Midbrain (tissue), 1 donor: ENCODE measurements at regions not wholly inside any gene's neighbourhood (a gene's known extent, or its start where the extent isn't known, plus 50 kb on each side); places are given as distances from the start of the nearest gene placed in this dataset.

Source experiments
- DNase-seq: peaks from one replicate; lab custom pipeline; 2025; lab: John Stamatoyannopoulos, UW

GRCh38 chr2:33897741-33898140, 298.6 kb upstream of the FAM98A start:
- DNase-seq, result no peak

DNA sequence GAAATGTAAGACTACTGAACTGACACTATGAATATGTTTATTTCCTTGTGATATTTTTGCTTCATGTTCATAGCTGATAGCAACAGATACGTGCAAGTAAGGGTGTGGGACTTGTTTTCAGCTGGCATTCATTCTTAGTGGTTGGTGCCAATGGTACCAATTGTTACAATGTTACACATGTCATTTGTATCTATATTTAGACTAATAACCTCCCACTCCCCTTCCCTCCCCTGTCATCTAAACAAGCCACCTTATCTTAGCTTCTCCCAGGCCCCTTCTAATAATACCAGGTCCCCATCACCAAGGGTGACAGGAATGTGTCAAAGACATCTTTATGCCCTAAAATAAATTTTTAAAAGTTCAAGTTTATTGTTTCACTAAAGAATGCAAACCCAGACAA, 294.7 kb upstream of the FAM98A start:
- no peak for DNase-seq

GRCh38 chr2:33891616-33892015, 292.5 kb upstream of the FAM98A start:
- no peak for DNase-seq

GRCh38 chr2:33890686-33891085, 291.6 kb upstream of the FAM98A start:
- DNase-seq, result no peak

- DNase-seq, result no peak
Measured at GRCh38 chr2:33877348-33878016, 278.4 kb upstream of the FAM98A start.

DNA sequence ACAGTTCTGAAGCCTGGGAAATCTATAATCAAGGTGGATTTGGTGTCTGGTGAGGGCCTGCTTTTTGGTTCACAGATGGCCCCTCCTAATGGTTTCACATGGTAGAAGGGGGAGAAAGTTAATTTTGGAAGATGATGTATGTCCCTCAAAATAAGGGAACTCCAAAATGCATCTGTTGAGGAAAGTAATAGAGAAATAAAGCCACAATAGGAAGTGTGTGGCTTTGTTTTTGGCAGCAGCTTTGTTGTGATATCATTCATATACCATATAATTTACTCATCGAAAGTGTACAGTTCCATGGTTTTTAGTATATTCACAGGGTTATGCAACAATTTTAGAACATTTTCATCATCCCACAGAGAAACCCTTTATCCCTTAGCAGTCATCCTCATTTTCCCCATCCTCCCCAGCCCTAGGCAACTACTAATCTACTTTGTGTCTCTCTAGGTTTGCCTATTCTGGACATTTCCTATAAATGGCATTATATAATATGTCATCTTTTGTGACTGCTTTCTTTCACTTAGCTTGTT, 274.0 kb upstream of the FAM98A start:
- no peak for DNase-seq

DNA sequence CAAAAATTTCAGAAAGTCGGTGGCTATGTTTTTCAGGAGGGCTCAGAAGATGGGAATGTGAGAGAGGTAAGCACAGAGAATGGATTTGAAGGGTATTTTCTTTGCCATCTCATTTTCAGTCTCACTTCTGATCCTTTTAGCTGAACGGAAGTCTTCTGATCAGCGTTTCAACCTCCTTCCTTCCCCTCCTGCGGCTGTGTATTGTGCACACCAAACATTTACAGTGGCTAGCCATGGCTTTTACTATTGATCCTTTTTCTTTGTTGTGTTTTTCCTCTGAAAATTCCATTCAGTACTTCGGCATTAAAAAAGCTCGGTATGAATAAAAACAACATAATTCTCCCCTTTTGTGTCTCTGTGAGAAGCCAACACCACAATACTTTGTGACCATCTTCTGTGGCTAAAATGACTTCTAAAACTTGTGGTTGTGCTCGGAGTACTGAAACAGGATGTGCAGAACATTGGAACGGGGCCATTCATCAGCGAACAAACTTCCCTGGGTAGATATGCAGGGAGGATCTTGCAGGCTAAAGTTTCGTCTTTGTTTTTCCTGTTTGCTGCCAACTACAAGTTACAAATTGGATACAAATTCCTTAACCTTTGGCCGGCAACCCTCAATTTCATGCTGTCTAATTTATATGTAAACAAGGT, 260.8 kb upstream of the FAM98A start:
- no peak for DNase-seq

- no peak for DNase-seq
Measured at GRCh38 chr2:33859176-33859575, 260.1 kb upstream of the FAM98A start.

GRCh38 chr2:33848486-33848885, 249.4 kb upstream of the FAM98A start:
- DNase-seq, result no peak

GRCh38 chr2:33839791-33840190, 240.7 kb upstream of the FAM98A start:
- no peak for DNase-seq

GRCh38 chr2:33836628-33837027, 237.5 kb upstream of the FAM98A start:
- no peak for DNase-seq

DNA sequence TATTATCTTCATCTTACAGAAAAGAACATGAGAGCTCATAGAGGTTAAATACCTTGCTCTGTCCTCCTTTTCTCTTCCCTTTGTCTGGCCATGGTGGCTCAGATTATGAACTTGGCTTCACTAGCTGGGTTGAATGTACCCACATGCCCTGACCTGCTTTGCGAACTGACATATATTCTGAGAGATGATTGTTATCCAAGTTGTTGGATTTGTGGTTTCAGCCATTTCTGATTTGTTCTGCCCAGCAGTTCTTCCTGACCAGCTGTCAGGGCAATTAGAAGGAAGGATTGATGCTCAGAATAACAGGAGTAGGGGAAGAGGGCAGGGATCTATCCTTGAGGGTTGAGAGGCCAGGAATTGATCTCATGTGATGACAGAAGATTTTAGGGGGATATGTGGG, 236.8 kb upstream of the FAM98A start:
- DNase-seq, result no peak

- DNase-seq, result no peak
Measured at GRCh38 chr2:33822964-33823363, 223.9 kb upstream of the FAM98A start.

DNA sequence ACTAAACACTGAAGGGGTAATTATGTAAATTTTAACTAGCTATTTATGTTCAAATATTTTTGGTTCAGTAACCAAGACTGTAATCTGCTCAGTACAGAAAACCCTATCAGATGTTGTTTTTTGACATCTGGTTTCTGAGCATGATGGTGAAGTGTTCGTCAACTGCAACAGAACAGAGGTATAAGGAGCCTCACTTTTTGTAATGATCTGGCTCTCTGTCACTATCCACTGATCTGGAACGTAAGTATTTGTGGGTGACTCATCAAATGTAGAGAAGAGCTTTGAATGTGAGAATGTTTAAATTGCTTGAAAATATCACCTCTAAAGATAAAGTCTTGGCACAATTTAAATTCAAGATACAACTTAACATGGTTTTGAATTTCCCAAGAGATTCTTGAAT, 213.6 kb upstream of the FAM98A start:
- no peak for DNase-seq

DNA sequence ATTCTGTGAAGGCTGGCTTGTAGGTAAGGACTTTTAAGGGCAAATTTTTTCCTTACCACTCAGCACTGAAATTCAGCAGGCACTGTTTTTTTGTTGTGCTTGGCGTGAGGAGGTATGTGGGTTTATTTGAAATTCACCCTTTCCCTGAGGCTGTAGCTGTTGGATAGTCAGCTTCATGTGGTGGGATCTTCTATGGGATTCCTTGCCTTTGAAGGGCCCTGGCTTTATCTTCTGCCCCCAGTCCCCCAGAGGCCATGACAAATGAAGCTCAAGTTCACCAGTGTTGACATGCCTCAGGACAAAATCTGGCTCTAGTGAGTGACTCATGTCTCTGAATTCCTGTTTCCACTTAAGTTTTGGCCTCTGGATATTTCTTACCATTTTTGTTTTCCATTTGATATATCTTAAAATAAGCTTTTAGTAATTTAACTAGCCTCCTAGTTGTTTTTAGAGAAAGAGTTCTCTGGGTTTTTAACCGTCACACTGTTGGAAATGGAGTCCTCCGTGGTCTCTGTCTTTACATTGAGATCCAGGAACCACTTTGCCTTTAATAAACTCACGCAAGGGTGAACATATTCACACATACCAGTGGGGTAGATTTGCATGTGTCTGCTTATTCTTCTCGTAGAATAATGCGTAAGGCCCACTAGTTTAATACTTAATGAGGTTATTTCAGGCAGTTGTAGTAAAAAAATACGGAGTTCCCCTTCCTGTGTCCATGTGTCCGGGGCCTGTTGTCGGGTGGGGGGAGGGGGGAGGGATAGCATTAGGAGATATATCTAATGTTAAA, 211.1 kb upstream of the FAM98A start:
- DNase-seq, result no peak

GRCh38 chr2:33806041-33806440, 206.9 kb upstream of the FAM98A start:
- DNase-seq, result no peak

GRCh38 chr2:33804155-33804554, 205.1 kb upstream of the FAM98A start:
- DNase-seq, result no peak

DNA sequence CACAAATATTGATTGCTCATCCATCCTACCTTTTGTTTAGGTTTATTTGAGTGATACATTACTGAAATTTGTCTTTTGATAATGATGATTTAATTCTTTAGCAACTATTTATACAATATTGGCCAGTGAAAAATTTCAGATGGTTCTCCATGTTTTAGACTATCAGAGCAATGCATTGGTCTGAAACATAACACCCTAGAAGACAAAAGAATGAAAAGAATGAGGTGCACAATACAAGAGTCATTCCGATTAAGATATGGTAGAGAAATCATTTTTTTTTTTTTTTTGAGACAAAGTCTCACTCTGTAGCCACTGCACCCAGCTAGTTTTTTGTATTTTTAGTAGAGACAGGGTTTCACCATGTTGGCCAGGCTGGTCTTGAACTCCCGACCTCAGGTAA, 197.4 kb upstream of the FAM98A start:
- DNase-seq, result no peak

DNA sequence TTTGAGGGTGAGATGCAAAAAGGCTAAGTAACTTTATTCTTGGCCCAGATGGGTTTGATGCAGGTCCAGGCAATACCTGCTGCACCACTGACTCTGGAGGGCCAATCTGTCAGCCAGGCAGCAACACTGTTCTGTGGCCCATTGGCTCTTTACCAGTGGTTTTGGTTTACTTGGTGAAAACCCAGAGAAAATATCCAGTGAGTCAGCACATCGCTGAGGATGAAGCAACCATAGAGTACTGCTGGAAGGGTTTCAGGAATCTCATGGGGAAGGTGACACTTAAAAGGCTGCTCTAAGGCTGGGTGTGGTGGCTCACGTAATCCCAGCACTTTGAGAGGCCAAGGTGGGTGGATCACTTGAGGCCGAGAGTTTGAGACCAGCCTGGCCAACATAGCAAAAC, 192.5 kb upstream of the FAM98A start:
- DNase-seq, result no peak

DNA sequence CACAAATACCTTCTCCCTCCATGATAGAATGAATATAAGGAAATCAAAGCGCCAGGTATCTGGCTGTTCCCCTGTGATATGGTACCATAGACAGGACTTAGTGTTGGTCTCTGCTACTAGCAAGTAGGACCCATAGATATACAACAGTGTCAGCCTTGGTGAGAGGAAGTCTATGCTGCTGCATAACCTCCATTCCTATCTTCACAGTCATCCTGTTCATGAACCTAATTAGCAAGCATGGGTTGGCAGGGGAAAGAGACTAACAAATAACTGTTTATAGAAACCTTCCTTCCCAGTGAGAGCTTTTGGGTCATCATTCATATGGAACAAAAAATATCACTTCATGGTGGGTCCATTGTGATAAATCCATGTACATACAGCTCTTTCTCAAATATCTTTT, 188.9 kb upstream of the FAM98A start:
- no peak for DNase-seq

DNA sequence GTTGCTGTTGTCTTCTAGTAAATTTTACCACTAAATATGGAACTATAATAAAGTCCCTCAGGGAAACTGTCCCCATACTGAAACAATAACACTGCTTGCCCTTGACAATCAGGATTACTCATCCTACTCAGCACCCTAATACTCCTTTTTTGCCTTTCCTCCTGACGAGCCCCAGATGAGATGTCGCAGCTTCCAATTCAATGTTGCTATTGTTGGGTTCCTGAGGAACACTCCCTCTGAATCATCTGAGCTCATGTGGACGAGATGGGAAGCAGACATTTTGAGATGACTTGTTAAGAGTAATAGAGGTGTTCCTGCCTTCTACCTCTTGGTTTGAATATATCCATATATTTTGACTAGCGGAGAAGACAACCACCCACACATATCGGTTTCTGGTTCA, 187.8 kb upstream of the FAM98A start:
- DNase-seq, result no peak

DNA sequence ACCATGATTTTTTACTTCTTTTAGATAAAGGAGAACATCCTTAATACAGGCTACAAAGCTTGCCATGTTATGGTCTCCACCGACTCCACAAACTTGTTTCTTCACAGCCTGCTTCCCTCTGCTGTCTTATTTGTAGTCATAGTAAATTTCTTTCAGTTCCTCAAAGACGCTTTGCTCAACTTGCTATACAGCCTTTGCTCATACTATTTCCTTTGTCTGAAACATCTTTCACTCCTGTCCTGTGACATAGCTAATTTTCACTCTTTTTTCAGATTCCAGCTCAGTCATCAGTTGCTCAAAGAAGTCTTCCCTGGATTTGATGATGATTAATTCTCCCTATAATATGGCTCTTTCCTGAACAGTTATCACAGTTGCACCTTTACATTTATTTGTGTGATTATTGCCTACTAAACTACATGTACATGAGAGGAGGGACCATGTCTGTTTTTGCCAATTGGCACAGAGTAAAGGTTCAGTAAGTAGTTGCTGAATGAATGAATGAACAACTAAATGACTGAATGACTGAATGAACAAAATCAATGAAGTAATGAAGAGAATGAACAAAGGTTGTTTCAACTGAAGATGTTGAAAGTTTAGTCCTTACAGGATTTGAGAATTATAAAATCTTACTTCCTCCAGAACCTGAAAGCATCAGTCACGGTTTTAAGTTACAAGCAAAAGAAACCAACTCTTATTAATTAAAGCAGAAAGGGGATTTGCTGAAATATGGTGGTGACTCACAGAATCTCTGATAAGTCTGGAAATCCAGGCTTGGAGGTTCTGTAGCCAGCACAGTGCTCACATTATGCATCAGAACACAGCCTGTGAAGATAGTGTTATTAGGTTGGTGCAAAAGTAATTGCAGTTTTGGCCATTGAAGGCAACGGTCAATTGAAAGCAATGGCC, 186.4 kb upstream of the FAM98A start:
- no peak for DNase-seq
